WTC11 (cell line): ENCODE measurements at regions not wholly inside any gene's neighbourhood (a gene's known extent, or its start where the extent isn't known, plus 50 kb on each side); places are given as distances from the start of the nearest gene placed in this dataset.

Experiments used
- ATAC-seq: fragments of 200-7000 bp; cut with Tn5 transposase; 2 replicates; pipeline ENCODE4 v1.10.0; 2021; ENCODE audit warnings: mild to moderate bottlenecking, moderate library complexity
- CTCF ChIA-PET: fragments of 300-600 bp; sonication (Branson Sonifier 250); formaldehyde crosslinking; loops from one replicate; lab custom pipeline; 2021; ENCODE audit warnings: antibody characterized with exemption; lab: Charles Lee
- POLR2A ChIA-PET: fragments of 350-600 bp; sonication (Branson Sonifier 250); formaldehyde crosslinking; loops from one replicate; lab custom pipeline; 2021; ENCODE audit warnings: antibody characterized with exemption; lab: Charles Lee
- DNase-seq: peaks from one replicate; pipeline ENCODE4 v3.0.0; 2021; ENCODE audit warnings: low spot score
- H3K27ac Mint-ChIP-seq: 2 replicates; pipeline ENCODE4 v1.8.0; 2021; ENCODE audit warnings: mixed read lengths
- H3K27me3 Mint-ChIP-seq: 2 replicates; pipeline ENCODE4 v1.8.0; 2021; ENCODE audit warnings: low read depth, mild to moderate bottlenecking, moderate library complexity, mixed read lengths
- H3K36me3 Mint-ChIP-seq: 2 replicates; pipeline ENCODE4 v1.8.0; 2021; ENCODE audit warnings: mixed read lengths
- H3K4me1 Mint-ChIP-seq: 2 replicates; pipeline ENCODE4 v1.8.0; 2022; ENCODE audit warnings: mixed read lengths
- H3K4me3 Mint-ChIP-seq: 2 replicates; pipeline ENCODE4 v1.8.0; 2021; ENCODE audit warnings: mild to moderate bottlenecking, moderate library complexity, mixed read lengths
- H3K9me3 Mint-ChIP-seq: 2 replicates; pipeline ENCODE4 v1.8.0; 2021; ENCODE audit warnings: mixed read lengths
- AFF4 ChIP-seq: sonication (generic); formaldehyde crosslinking; IDR thresholded peaks from 2 replicates; pipeline ENCODE4 v1.8.1; 2023; ENCODE audit warnings: mild to moderate bottlenecking, missing genetic modification reagents, borderline replicate concordance
- ATF3 ChIP-seq: sonication (generic); formaldehyde crosslinking; conservative IDR thresholded peaks from 2 replicates; pipeline ENCODE4 v1.8.1; 2022; ENCODE audit warnings: mild to moderate bottlenecking, missing genetic modification reagents
- CDX4 ChIP-seq: fragments of 250-450 bp; sonication (Bioruptor Pico); IDR thresholded peaks from 2 replicates; pipeline ENCODE4 v1.9.0; 2021; ENCODE audit warnings: moderate library complexity, mild to moderate bottlenecking, inconsistent platforms, borderline replicate concordance
- CREM ChIP-seq: sonication (generic); formaldehyde crosslinking; IDR thresholded peaks from 2 replicates; pipeline ENCODE4 v1.8.1; 2022; ENCODE audit warnings: mild to moderate bottlenecking, missing genetic modification reagents, moderate library complexity
- FOXK1 ChIP-seq: sonication (generic); formaldehyde crosslinking; IDR thresholded peaks from 2 replicates; pipeline ENCODE4 v1.8.0; 2022; ENCODE audit warnings: mild to moderate bottlenecking, moderate library complexity, missing genetic modification reagents
- IRF2 ChIP-seq: sonication (generic); formaldehyde crosslinking; IDR thresholded peaks from 2 replicates; pipeline ENCODE4 v1.8.0; 2022; ENCODE audit warnings: low read depth, missing genetic modification reagents, borderline replicate concordance
- JAZF1 ChIP-seq: fragments of 250-450 bp; sonication (Bioruptor Pico); IDR thresholded peaks from 2 replicates; pipeline ENCODE4 v1.9.0; 2021; ENCODE audit warnings: moderate library complexity, mild to moderate bottlenecking, inconsistent platforms
- NFATC4 ChIP-seq: fragments of 250-450 bp; sonication (Bioruptor Pico); IDR thresholded peaks from 2 replicates; pipeline ENCODE4 v1.9.0; 2021; ENCODE audit warnings: mild to moderate bottlenecking
- OVOL2 ChIP-seq: fragments of 250-450 bp; sonication (Bioruptor Pico); IDR thresholded peaks from 2 replicates; pipeline ENCODE4 v1.9.0; 2021; ENCODE audit warnings: mild to moderate bottlenecking, borderline replicate concordance
- PRDM15 ChIP-seq: sonication (generic); formaldehyde crosslinking; IDR thresholded peaks from 2 replicates; pipeline ENCODE4 v1.8.0; 2022; ENCODE audit warnings: missing genetic modification reagents
- SMAD3 ChIP-seq: sonication (generic); formaldehyde crosslinking; IDR thresholded peaks from 2 replicates; pipeline ENCODE4 v1.8.0; 2022; ENCODE audit warnings: missing genetic modification reagents, mild to moderate bottlenecking, borderline replicate concordance
- SP1 ChIP-seq: sonication (generic); formaldehyde crosslinking; conservative IDR thresholded peaks from 2 replicates; pipeline ENCODE4 v1.8.1; 2022; ENCODE audit warnings: missing genetic modification reagents
- TP53 ChIP-seq: sonication (generic); formaldehyde crosslinking; IDR thresholded peaks from 2 replicates; pipeline ENCODE4 v1.8.1; 2023; ENCODE audit warnings: mild to moderate bottlenecking, missing genetic modification reagents
- ZNF219 ChIP-seq: sonication (generic); formaldehyde crosslinking; IDR thresholded peaks from 2 replicates; pipeline ENCODE4 v1.8.0; 2023; ENCODE audit warnings: missing genetic modification reagents, mild to moderate bottlenecking, borderline replicate concordance
- ZNF263 ChIP-seq: sonication (generic); formaldehyde crosslinking; IDR thresholded peaks from 2 replicates; pipeline ENCODE4 v1.8.1; 2022; ENCODE audit warnings: low read depth, mild to moderate bottlenecking, moderate library complexity, missing genetic modification reagents
- ZNF512 ChIP-seq: sonication (generic); formaldehyde crosslinking; IDR thresholded peaks from 2 replicates; pipeline ENCODE4 v1.8.1; 2022; ENCODE audit warnings: missing genetic modification reagents, borderline replicate concordance
- ZSCAN18 ChIP-seq: fragments of 250-450 bp; sonication (Bioruptor Pico); IDR thresholded peaks from 2 replicates; pipeline ENCODE4 v2.1.2; 2022; ENCODE audit warnings: mild to moderate bottlenecking, moderate library complexity
- TF ChIP-seq, protein P1 (sequence below): sonication (generic); formaldehyde crosslinking; IDR thresholded peaks from 2 replicates; pipeline ENCODE4 v1.8.1; 2022; ENCODE audit warnings: mild to moderate bottlenecking, missing genetic modification reagents, moderate library complexity, borderline replicate concordance
- TF ChIP-seq, protein P2 (sequence below): sonication (generic); formaldehyde crosslinking; IDR thresholded peaks from 2 replicates; pipeline ENCODE4 v1.8.1; 2023; ENCODE audit warnings: mild to moderate bottlenecking, missing genetic modification reagents, moderate library complexity
- TF ChIP-seq, protein P3 (sequence below): sonication (generic); formaldehyde crosslinking; IDR thresholded peaks from 2 replicates; pipeline ENCODE4 v1.8.1; 2023; ENCODE audit warnings: mild to moderate bottlenecking, missing genetic modification reagents

DNA sequence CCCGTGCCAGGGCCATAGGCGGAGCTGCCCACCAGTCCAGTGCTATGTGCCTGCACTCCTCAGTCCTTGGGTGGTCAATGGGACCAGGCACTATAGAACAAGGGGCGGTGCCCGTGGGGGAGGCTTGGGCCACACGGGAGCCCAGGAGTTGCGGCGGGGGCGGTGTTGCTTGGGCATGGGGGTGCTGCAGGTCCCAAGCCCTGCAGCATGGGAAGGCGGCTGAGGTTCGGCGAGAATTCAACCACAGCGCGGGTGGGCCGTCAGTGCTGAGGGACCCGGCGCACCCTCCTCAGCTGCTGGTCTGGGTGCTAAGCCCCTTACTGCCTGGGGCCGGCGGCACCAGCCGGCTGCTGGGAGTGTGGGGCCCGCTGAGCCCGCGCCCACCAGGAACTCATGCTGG, 242.2 kb upstream of the SGCG start:
- ChIA-PET CTCF (no interaction called here), POLR2A (no interaction called here)
- Mint-ChIP-seq H3K4me3 (no peak overlapping the region), H3K36me3 (peaks cover 7% of the 10 kb centered on the region), H3K27me3 (no peaks in the 10 kb centered on the region), H3K9me3 (peaks cover 7% of the 10 kb centered on the region), H3K27ac (no peak overlapping the region), H3K4me1 (no peaks in the 10 kb centered on the region)
- ATAC-seq: no peak
- no peak for DNase-seq
- TF ChIP-seq CDX4 (CRISPR knock-in tag): no peak
- TF ChIP-seq, protein P1, sequence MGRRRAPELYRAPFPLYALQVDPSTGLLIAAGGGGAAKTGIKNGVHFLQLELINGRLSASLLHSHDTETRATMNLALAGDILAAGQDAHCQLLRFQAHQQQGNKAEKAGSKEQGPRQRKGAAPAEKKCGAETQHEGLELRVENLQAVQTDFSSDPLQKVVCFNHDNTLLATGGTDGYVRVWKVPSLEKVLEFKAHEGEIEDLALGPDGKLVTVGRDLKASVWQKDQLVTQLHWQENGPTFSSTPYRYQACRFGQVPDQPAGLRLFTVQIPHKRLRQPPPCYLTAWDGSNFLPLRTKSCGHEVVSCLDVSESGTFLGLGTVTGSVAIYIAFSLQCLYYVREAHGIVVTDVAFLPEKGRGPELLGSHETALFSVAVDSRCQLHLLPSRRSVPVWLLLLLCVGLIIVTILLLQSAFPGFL (CRISPR knock-in tag): no peak
- no peak for TF ChIP-seq PRDM15 (CRISPR knock-in tag)
- TF ChIP-seq OVOL2 (CRISPR knock-in tag): no peak
- TF ChIP-seq ATF3 (CRISPR knock-in tag): no peak
- TF ChIP-seq, protein P2, sequence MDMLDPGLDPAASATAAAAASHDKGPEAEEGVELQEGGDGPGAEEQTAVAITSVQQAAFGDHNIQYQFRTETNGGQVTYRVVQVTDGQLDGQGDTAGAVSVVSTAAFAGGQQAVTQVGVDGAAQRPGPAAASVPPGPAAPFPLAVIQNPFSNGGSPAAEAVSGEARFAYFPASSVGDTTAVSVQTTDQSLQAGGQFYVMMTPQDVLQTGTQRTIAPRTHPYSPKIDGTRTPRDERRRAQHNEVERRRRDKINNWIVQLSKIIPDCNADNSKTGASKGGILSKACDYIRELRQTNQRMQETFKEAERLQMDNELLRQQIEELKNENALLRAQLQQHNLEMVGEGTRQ (CRISPR knock-in tag): no peak
- no peak for TF ChIP-seq AFF4 (CRISPR knock-in tag)
- no peak for TF ChIP-seq NFATC4 (CRISPR knock-in tag)
- no peak for TF ChIP-seq ZNF219 (CRISPR knock-in tag)
- TF ChIP-seq FOXK1 (CRISPR knock-in tag): no peak
- TF ChIP-seq ZNF512: no peak
- no peak for TF ChIP-seq SP1 (CRISPR knock-in tag)
- TF ChIP-seq IRF2 (CRISPR knock-in tag): no peak
- no peak for TF ChIP-seq CREM (CRISPR knock-in tag)
- TF ChIP-seq SMAD3 (CRISPR knock-in tag): no peak
- TF ChIP-seq ZSCAN18: no peak
- no peak for TF ChIP-seq TP53 (CRISPR knock-in tag)
- TF ChIP-seq ZNF263 (CRISPR knock-in tag): no peak
- TF ChIP-seq JAZF1 (CRISPR knock-in tag): no peak
- TF ChIP-seq, protein P3, sequence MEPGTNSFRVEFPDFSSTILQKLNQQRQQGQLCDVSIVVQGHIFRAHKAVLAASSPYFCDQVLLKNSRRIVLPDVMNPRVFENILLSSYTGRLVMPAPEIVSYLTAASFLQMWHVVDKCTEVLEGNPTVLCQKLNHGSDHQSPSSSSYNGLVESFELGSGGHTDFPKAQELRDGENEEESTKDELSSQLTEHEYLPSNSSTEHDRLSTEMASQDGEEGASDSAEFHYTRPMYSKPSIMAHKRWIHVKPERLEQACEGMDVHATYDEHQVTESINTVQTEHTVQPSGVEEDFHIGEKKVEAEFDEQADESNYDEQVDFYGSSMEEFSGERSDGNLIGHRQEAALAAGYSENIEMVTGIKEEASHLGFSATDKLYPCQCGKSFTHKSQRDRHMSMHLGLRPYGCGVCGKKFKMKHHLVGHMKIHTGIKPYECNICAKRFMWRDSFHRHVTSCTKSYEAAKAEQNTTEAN (CRISPR knock-in tag): no peak
